Upper lobe of left lung (tissue), 6 donors: ENCODE measurements at regions not wholly inside any gene's neighbourhood (a gene's known extent, or its start where the extent isn't known, plus 50 kb on each side); places are given as distances from the start of the nearest gene placed in this dataset.

Experiments
- ATAC-seq, 2 donors: fragments of 200-7000 bp; cut with Tn5 transposase; one replicate each; pipeline ENCODE4 v1.9.1; 2022; ENCODE audit warnings: mild to moderate bottlenecking in 2 of 2, moderate library complexity in 2 of 2; ENCODE audit not compliant: low FRiP score in 2 of 2
- DNase-seq, 2 donors: peaks; one replicate each; pipeline ENCODE4 v3.0.0-alpha.2; 2019 to 2020
- H3K27ac ChIP-seq, 4 donors: fragments of 200-600 bp; sonication (generic); one replicate each; pipeline ENCODE4 v1.5.1; 2016 to 2019
- H3K27me3 ChIP-seq, 4 donors: fragments of 200-600 bp; sonication (generic); one replicate each; pipeline ENCODE4 v1.5.1; 2017 to 2019
- H3K36me3 ChIP-seq, 4 donors: fragments of 200-600 bp; sonication (generic); one replicate each; pipeline ENCODE4 v1.5.1; 2016 to 2019
- H3K4me1 ChIP-seq, 4 donors: fragments of 200-600 bp; sonication (generic); one replicate each; pipeline ENCODE4 v1.5.1; 2018 to 2019
- H3K4me3 ChIP-seq, 4 donors: fragments of 200-600 bp; sonication (generic); one replicate each; pipeline ENCODE4 v1.5.1; 2017 to 2019; ENCODE audit warnings: mild to moderate bottlenecking in 2 of 4, moderate library complexity in 1 of 4
- H3K9me3 ChIP-seq, 4 donors: fragments of 200-600 bp; sonication (generic); one replicate each; pipeline ENCODE4 v1.5.1; 2018 to 2019
- CTCF ChIP-seq, 6 experiments: fragments of 450-650 bp in 4 of 6; fragments of 200-600 bp in 2 of 6; sonication (generic) in 2 of 6; IDR thresholded peaks; one replicate each; pipeline ENCODE4 v1.5.1; 2016 to 2019; ENCODE audit warnings: antibody characterized with exemption in 6 of 6
- EP300 ChIP-seq, 4 donors: sonication (generic); formaldehyde crosslinking; IDR thresholded peaks; one replicate each; pipeline ENCODE4 v1.5.1; 2017; ENCODE audit warnings: antibody characterized with exemption in 4 of 4, control low read depth in 2 of 4
- POLR2A ChIP-seq, 4 donors: fragments of 450-650 bp; IDR thresholded peaks; one replicate each; pipeline ENCODE4 v1.5.1; 2016 to 2017; ENCODE audit warnings: antibody characterized with exemption in 4 of 4, mild to moderate bottlenecking in 2 of 4
- POLR2AphosphoS5 ChIP-seq, 2 donors: sonication (generic); formaldehyde crosslinking; IDR thresholded peaks; one replicate each; pipeline ENCODE4 v1.5.1; 2017; ENCODE audit warnings: antibody characterized with exemption in 2 of 2
- WGBS, 2 donors: methylation state at CpG; one replicate each; pipeline ENCODE4 v1.1.5; 2017 to 2018; 5-methylcytosine and 5-hydroxymethylcytosine counted together
- donor health status: DM: no; HTN: no; CAD: no; lungs with moderate emphysema.
- donor health status: DM: no; HTN: yes; CAD: no; lungs with severe emphysema.

- no peak for ATAC-seq
- Histone ChIP-seq H3K4me3 (no peak overlapping the region), H3K4me1 (no peaks in the 10 kb centered on the region), H3K27me3 (no peaks in the 10 kb centered on the region), H3K27ac (no peak overlapping the region), H3K36me3 (no peaks in the 10 kb centered on the region), H3K9me3 (no peaks in the 10 kb centered on the region)
- no peak for DNase-seq
- WGBS, 2 donors = 80 to 89% methylated on average over 2 of the region's 2 CpGs
- TF ChIP-seq POLR2A (IDR thresholded peaks at IDR 0.05) (no peak), EP300 (IDR thresholded peaks at IDR 0.05) (no peak), POLR2AphosphoS5 (IDR thresholded peaks at IDR 0.05) (no peak), CTCF (IDR thresholded peaks at IDR 0.05) (no peak)
These were observed 131.4 kb downstream of the PDCD6IP start for GRCh38 chr3:33929813-33930212.

GRCh38 chr3:33931512-33931911, 133.1 kb downstream of the PDCD6IP start:
- DNase-seq (no peak), ATAC-seq (no peak)
- Histone ChIP-seq H3K27ac (no peak overlapping the region), H3K4me3 (no peak overlapping the region), H3K9me3 (no peaks in the 10 kb centered on the region), H3K4me1 (no peaks in the 10 kb centered on the region), H3K36me3 (no peaks in the 10 kb centered on the region), H3K27me3 (no peaks in the 10 kb centered on the region)
- TF ChIP-seq CTCF (IDR thresholded peaks at IDR 0.05) (no peak), EP300 (IDR thresholded peaks at IDR 0.05) (no peak), POLR2A (IDR thresholded peaks at IDR 0.05) (no peak), POLR2AphosphoS5 (IDR thresholded peaks at IDR 0.05) (no peak)

GRCh38 chr3:33932010-33932764, 133.8 kb downstream of the PDCD6IP start:
- TF ChIP-seq POLR2AphosphoS5 (IDR thresholded peaks at IDR 0.05) = no peak
- no peak for TF ChIP-seq POLR2A (IDR thresholded peaks at IDR 0.05)
- no peak for TF ChIP-seq CTCF (IDR thresholded peaks at IDR 0.05)
- no peak for TF ChIP-seq EP300 (IDR thresholded peaks at IDR 0.05)
- WGBS, 2 donors = 75 to 81% methylated on average over 6 of the region's 6 CpGs
- Histone ChIP-seq H3K9me3 (no peaks in the 10 kb centered on the region), H3K4me1 (no peaks in the 10 kb centered on the region), H3K27ac (no peak overlapping the region), H3K36me3 (no peaks in the 10 kb centered on the region), H3K27me3 (no peaks in the 10 kb centered on the region), H3K4me3 (no peak overlapping the region)
- ATAC-seq = no peak
- no peak for DNase-seq

GRCh38 chr3:33936171-33936920, 137.9 kb downstream of the PDCD6IP start:
- TF ChIP-seq POLR2A (IDR thresholded peaks at IDR 0.05) (no peak), POLR2AphosphoS5 (IDR thresholded peaks at IDR 0.05) (no peak), EP300 (IDR thresholded peaks at IDR 0.05) (no peak), CTCF (IDR thresholded peaks at IDR 0.05) (no peak)
- no peak overlapping the region for H3K27ac ChIP-seq
- ATAC-seq (no peak), DNase-seq (no peak)
- H3K4me3 ChIP-seq = no peak overlapping the region
- WGBS, 2 donors = 76 to 88% methylated on average over 3 of the region's 3 CpGs
- no peaks in the 10 kb centered on the region for H3K36me3 ChIP-seq
- H3K4me1 ChIP-seq = no peaks in the 10 kb centered on the region
- no peaks in the 10 kb centered on the region for H3K27me3 ChIP-seq
- no peaks in the 10 kb centered on the region for H3K9me3 ChIP-seq
